ENCODE measurements at regions not wholly inside any gene's neighbourhood (a gene's known extent, or its start where the extent isn't known, plus 50 kb on each side); places are given as distances from the start of the nearest gene placed in this dataset.

- H3K4me3 Mint-ChIP-seq, result no peak overlapping the region
Measured at GRCh38 chr5:82822634-82822927, 254.6 kb downstream of the TMEM167A start.

GRCh38 chr5:82821846-82822633, 255.2 kb downstream of the TMEM167A start:
- Mint-ChIP-seq H3K4me1 (ENCODE audit: low read depth) (peaks cover 10% of the 10 kb centered on the region), H3K27ac (peak overlapping the region; percentile 28), H3K4me3 (no peak overlapping the region), H3K36me3 (ENCODE audit: low read depth) (no peaks in the 10 kb centered on the region), H3K27me3 (ENCODE audit: low read depth) (no peaks in the 10 kb centered on the region), H3K9me3 (ENCODE audit: insufficient read depth) (no peaks in the 10 kb centered on the region)
- CTCF ChIA-PET, result no interaction called here
- DNase-seq (no peak), ATAC-seq (no peak)
- POLR2A ChIA-PET, result no interaction called here

More at GRCh38 chr5:82822634-82822927, 254.6 kb downstream of the TMEM167A start:
- Mint-ChIP-seq H3K4me1 (ENCODE audit: low read depth) (peaks cover 10% of the 10 kb centered on the region), H3K27me3 (ENCODE audit: low read depth) (no peaks in the 10 kb centered on the region), H3K27ac (no peak overlapping the region), H3K36me3 (ENCODE audit: low read depth) (no peaks in the 10 kb centered on the region), H3K9me3 (ENCODE audit: insufficient read depth) (no peaks in the 10 kb centered on the region)
- CTCF ChIA-PET, result no interaction called here
- POLR2A ChIA-PET, result no interaction called here
- no peak for DNase-seq
- no peak for ATAC-seq

DNA sequence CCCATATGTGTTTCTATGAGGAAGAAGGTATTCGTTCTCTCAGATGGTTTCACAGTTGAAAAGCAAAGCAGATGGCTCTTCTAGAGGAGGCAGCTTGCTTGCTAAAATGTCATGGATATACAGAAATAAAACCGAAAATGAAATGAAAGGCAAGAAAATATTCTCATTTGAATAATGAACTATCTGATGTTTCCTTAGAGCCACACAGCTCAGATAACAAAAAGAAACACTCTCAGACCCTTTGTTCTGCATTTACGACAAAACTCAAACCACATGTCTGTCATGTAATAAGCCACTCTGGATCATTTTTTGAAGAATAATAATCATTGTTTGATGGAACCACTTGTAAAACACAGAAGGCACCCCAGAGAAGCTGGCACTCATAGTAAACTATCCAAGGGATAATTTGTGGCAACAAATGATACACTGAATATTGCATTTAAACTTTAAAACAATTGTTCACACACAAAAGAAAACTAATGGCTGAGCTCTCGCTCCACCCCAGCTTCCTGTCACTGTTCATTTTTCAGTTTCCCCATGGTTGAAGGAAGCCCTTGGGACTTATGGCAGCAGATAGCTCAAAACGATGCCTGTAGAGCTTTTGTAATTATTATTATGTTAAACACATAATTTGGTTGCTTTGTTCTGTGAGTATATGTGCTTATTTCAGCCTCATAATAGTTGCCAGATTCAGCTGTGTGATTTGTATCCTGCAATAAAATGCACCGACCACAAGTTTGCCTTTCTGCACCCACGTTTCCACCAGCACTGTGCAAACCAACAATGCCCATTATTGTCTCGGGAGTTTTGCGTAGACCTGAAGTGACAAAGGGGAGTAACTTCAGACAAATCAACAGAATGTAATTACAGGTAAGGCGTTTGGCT, 256.0 kb downstream of the TMEM167A start:
- ChIA-PET POLR2A (interaction anchor here (0.6 kb wide), 1 partner anchor 18 kb away, joined by 3 read pairs; no protein-coding TSS in a partner anchor), CTCF (no interaction called here)
- no peaks in the 10 kb centered on the region for H3K9me3 Mint-ChIP-seq (ENCODE audit: insufficient read depth)
- DNase-seq (no peak), ATAC-seq (no peak)
- peaks cover 10% of the 10 kb centered on the region for H3K4me1 Mint-ChIP-seq (ENCODE audit: low read depth)
- H3K36me3 Mint-ChIP-seq (ENCODE audit: low read depth), result no peaks in the 10 kb centered on the region
- peak overlapping the region; percentile 12 for H3K27ac Mint-ChIP-seq
- H3K27me3 Mint-ChIP-seq (ENCODE audit: low read depth), result no peaks in the 10 kb centered on the region
- no peak overlapping the region for H3K4me3 Mint-ChIP-seq

DNA sequence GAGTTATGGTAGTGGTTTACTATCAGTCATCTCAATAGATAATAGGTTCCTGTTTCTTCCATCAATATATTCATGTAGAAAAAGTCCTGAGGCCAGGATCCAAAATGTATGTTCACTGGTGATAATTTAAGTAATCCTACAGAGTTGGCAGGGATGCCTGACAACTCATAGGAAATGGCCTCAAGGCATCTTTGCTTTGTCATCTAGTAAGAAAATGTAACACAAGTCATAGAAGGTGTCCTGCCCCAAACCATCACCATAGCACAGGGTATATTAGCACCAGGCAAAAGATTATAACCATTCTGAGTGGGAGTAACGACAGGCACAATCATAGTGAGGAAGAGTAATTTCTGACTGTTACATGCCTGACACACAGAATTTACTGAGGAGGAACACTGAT, 257.0 kb downstream of the TMEM167A start:
- ChIA-PET CTCF (no interaction called here), POLR2A (no interaction called here)
- Mint-ChIP-seq H3K27ac (no peak overlapping the region), H3K36me3 (ENCODE audit: low read depth) (no peaks in the 10 kb centered on the region), H3K9me3 (ENCODE audit: insufficient read depth) (no peaks in the 10 kb centered on the region), H3K4me3 (no peak overlapping the region), H3K27me3 (ENCODE audit: low read depth) (no peaks in the 10 kb centered on the region), H3K4me1 (ENCODE audit: low read depth) (peaks cover 8% of the 10 kb centered on the region)
- DNase-seq (no peak), ATAC-seq (no peak)

DNA sequence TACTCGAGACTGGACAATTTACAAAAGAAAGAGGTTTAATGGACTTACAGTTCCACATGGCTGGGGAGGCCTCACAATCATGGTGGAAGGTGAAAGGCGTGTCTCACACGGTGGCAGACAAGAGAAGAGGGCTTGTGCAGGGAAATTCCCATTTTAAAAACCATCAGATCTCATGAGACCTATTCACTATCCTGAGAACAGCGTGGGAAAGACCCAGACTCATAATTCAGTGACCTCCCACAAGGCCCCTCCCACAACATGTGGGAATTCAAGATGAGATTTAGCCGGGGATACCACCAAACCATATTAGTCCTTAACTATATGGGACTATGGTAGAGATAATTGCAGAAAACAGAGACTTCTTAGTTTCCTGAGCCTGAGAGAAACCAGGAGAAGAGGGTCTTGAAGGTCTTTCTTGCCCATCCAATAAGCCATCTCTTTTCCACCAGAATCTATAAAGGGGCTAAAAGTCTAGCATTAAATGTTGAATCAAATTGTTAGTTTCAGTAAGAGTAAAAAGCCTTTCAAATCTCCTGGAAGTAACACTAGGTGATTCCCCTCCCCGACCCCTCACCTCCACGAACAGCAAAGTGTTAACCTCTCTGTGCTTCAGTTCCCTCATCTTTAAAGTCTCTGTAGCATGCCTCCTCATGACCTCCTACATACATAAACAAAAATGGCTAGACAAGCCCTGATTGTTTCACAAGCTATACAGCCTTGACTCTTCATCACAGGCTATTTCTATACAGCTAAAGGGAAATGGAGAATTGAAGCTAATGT, 259.1 kb downstream of the TMEM167A start:
- Mint-ChIP-seq H3K4me1 (ENCODE audit: low read depth) (peaks cover 8% of the 10 kb centered on the region), H3K9me3 (ENCODE audit: insufficient read depth) (no peaks in the 10 kb centered on the region), H3K27ac (no peak overlapping the region), H3K36me3 (ENCODE audit: low read depth) (no peaks in the 10 kb centered on the region), H3K27me3 (ENCODE audit: low read depth) (no peaks in the 10 kb centered on the region), H3K4me3 (no peak overlapping the region)
- ChIA-PET CTCF (no interaction called here), POLR2A (no interaction called here)
- DNase-seq, result no peak
- no peak for ATAC-seq

GRCh38 chr5:82816926-82817325, 260.3 kb downstream of the TMEM167A start:
- CTCF ChIA-PET, result no interaction called here
- POLR2A ChIA-PET, result no interaction called here
- H3K36me3 Mint-ChIP-seq (ENCODE audit: low read depth), result no peaks in the 10 kb centered on the region
- no peaks in the 10 kb centered on the region for H3K9me3 Mint-ChIP-seq (ENCODE audit: insufficient read depth)
- H3K27me3 Mint-ChIP-seq (ENCODE audit: low read depth), result no peaks in the 10 kb centered on the region
- H3K27ac Mint-ChIP-seq, result no peak overlapping the region
- DNase-seq (no peak), ATAC-seq (no peak)
- H3K4me1 Mint-ChIP-seq (ENCODE audit: low read depth), result peaks cover 8% of the 10 kb centered on the region
- H3K4me3 Mint-ChIP-seq, result no peak overlapping the region

GRCh38 chr5:82815871-82816270, 261.3 kb downstream of the TMEM167A start:
- Mint-ChIP-seq H3K9me3 (ENCODE audit: insufficient read depth) (no peaks in the 10 kb centered on the region), H3K27me3 (ENCODE audit: low read depth) (no peaks in the 10 kb centered on the region), H3K27ac (no peak overlapping the region), H3K4me1 (ENCODE audit: low read depth) (peaks cover under 1% of the 10 kb centered on the region), H3K36me3 (ENCODE audit: low read depth) (no peaks in the 10 kb centered on the region), H3K4me3 (no peak overlapping the region)
- ChIA-PET CTCF (no interaction called here), POLR2A (no interaction called here)
- no peak for ATAC-seq
- DNase-seq, result no peak

DNA sequence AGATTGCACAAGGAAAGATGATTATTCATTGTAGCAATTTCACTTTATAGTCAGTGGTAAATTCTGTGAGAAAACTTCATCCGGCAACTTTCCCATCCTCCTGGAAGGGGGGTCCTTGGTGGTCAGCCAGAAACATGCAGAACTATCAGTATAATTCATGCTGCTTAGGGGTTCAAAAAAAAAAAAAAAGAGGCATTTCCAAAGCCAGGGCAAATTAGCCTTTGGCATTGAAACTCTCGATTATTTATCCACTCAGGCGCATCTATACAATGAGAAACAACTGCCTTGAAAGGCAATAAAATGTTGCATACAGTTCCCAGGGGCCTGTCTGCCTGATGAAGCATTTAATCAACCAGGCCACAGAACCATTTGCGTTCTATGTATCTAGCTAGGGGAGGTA, 263.3 kb downstream of the TMEM167A start:
- CTCF ChIA-PET, result no interaction called here
- ATAC-seq (no peak), DNase-seq (no peak)
- no peaks in the 10 kb centered on the region for H3K36me3 Mint-ChIP-seq (ENCODE audit: low read depth)
- H3K4me1 Mint-ChIP-seq (ENCODE audit: low read depth), result no peaks in the 10 kb centered on the region
- POLR2A ChIA-PET, result no interaction called here
- no peaks in the 10 kb centered on the region for H3K27me3 Mint-ChIP-seq (ENCODE audit: low read depth)
- H3K4me3 Mint-ChIP-seq, result no peak overlapping the region
- H3K9me3 Mint-ChIP-seq (ENCODE audit: insufficient read depth), result peaks cover under 1% of the 10 kb centered on the region
- no peak overlapping the region for H3K27ac Mint-ChIP-seq

GRCh38 chr5:82812575-82812974, 264.6 kb downstream of the TMEM167A start:
- POLR2A ChIA-PET, result interaction anchor here (0.6 kb wide), 1 partner anchor 78 kb away, joined by 3 read pairs; no protein-coding TSS in a partner anchor

DNA sequence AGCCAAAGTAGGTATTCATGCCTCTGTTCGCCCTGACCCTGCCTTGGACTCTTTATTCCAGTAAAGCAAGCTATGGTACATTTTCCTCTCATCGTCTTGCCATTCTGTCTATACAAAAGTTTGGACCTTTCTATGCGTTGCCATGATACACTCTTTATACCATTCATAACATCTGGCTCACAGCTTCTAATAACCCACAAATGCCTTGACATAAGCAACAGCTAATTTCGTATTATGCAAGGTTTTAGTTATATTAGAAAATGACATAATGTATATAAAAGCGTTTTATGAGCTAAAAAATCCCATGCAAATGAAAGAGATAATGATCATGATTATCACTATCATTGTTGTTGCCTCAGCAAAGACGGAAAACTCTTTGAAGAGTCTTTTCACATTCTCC, 265.7 kb downstream of the TMEM167A start:
- Mint-ChIP-seq H3K36me3 (ENCODE audit: low read depth) (no peaks in the 10 kb centered on the region), H3K27ac (no peak overlapping the region), H3K9me3 (ENCODE audit: insufficient read depth) (peaks cover 4% of the 10 kb centered on the region), H3K27me3 (ENCODE audit: low read depth) (no peaks in the 10 kb centered on the region), H3K4me3 (no peak overlapping the region), H3K4me1 (ENCODE audit: low read depth) (no peaks in the 10 kb centered on the region)
- DNase-seq (no peak), ATAC-seq (no peak)
- ChIA-PET CTCF (no interaction called here), POLR2A (no interaction called here)

More at GRCh38 chr5:82812575-82812974, 264.6 kb downstream of the TMEM167A start:
- ATAC-seq (no peak), DNase-seq (no peak)
- no peak overlapping the region for H3K4me3 Mint-ChIP-seq
- H3K27ac Mint-ChIP-seq, result no peak overlapping the region
- CTCF ChIA-PET, result interaction anchor here (0.8 kb wide), 2 partner anchors 17 to 19 kb away, joined by 3 read pairs; no protein-coding TSS in a partner anchor
- peaks cover 4% of the 10 kb centered on the region for H3K9me3 Mint-ChIP-seq (ENCODE audit: insufficient read depth)
- no peaks in the 10 kb centered on the region for H3K27me3 Mint-ChIP-seq (ENCODE audit: low read depth)
- no peaks in the 10 kb centered on the region for H3K4me1 Mint-ChIP-seq (ENCODE audit: low read depth)
- H3K36me3 Mint-ChIP-seq (ENCODE audit: low read depth), result no peaks in the 10 kb centered on the region

- H3K36me3 Mint-ChIP-seq (ENCODE audit: low read depth), result no peaks in the 10 kb centered on the region
- H3K4me1 Mint-ChIP-seq (ENCODE audit: low read depth), result no peaks in the 10 kb centered on the region
- ATAC-seq (no peak), DNase-seq (no peak)
- no peak overlapping the region for H3K27ac Mint-ChIP-seq
- ChIA-PET POLR2A (no interaction called here), CTCF (no interaction called here)
- no peaks in the 10 kb centered on the region for H3K27me3 Mint-ChIP-seq (ENCODE audit: low read depth)
- H3K4me3 Mint-ChIP-seq, result no peak overlapping the region
- peaks cover 4% of the 10 kb centered on the region for H3K9me3 Mint-ChIP-seq (ENCODE audit: insufficient read depth)
Measured at GRCh38 chr5:82809420-82810143, 267.6 kb downstream of the TMEM167A start.

Data from activated CD8-positive, alpha-beta T cell treated with anti-CD3 and anti-CD28 coated beads, Interleukin-2, amount 10 ng/mL, durations not matched to agents 7 days and 5 days (primary cell).